SIG-M5 treated with dmso at 0.1 percent for 504 hours (cell line): ENCODE measurements at regions not wholly inside any gene's neighbourhood (a gene's known extent, or its start where the extent isn't known, plus 50 kb on each side); places are given as distances from the start of the nearest gene placed in this dataset.
"Not testable (repeated sequence)": the region's sequence is repeated elsewhere in the genome, so short reads cannot be mapped to it uniquely, and the experiment has no call there.

Source experiments
- DNase-seq: peaks from one replicate; lab custom pipeline; 2025; ENCODE audit not compliant: unreplicated experiment; lab: John Stamatoyannopoulos, UW

DNA sequence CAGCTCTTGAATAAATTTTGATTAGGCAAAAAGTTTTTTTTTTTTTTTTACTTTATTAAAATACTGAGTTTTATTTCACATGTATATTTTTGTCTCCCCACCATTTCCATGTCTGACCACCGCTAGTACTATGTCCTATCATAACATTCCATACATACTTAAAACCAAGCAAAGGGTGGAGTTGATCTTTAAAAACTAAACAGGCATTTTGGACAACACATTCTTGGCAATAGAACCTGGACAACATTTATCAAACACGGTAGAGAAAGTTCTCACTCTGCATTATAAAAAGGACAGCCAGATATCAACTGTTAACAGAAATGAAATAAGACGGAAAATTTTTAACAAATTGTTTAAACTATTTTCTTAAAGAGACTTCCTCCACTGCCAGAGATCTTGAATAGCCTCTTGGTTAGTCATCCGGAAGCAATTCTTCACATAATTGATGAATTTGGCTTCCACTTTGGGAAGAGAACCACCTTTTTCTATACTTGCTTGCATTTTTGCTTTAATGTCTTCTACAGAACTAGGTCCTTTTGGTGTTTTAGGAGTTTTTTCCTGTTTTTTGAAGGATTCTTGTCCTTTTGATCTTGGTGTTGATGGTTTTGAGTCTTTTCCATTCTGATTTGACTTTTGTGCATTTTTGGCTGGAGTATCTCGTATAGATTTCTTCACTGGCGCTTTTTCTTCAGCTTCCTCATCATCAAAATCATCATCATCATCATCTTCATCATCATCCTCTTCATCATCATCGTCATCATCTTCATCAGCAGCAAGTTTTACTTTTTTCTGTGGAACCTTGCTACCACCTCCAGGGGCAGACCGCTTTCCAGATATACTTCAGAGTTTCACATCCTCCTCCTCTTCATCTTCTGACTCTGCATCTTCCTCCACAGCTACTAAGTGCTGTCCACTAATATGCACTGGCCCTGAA lies 58.7 kb downstream of the POU5F2 start:
- DNase-seq: not testable (repeated sequence)

DNA sequence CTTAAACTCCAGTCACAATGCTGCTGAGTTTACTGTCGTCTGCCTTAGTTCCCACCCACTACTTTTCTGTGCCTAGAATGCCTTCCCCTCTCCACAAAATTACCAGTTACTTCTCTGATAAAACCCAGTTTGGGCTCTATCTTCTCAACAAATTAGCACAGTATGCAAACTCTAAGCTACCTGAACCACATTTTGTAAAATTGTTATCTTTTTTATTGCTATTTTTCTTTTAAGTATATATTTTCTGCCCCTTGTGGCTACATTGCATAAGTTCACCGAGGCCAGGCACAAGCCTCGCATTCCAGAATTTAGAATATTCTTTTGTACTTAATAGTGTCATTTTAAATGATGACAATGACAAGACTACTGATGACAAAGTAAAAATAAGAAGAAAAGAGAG lies 60.0 kb downstream of the POU5F2 start:
- peak; percentile 2 for DNase-seq

DNA sequence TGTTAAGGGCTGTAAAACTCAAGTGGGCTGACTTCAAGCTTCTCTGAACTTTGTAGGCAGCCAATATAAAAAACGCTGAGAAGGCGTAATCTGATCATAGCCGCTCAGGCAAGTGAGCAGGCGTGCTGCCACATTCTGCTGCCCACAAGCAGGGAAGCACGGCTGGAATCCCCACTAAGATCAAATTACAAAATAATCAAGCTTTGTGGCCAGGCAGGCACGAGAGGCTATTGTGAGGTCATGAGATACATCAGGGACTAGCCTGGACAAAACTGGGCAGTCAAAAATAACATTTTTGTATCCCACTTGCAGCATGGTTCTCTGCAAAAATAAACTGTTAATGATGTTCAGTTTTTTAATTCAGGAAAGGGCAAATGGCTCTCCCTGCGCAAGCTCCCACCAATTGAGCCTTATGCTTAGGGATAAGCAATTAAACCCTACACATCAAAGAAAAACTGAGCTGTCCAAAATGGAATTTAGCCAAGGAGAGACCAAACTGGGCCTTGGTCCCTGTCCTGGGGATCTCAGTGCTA lies 64.0 kb downstream of the POU5F2 start:
- DNase-seq: no peak

DNA sequence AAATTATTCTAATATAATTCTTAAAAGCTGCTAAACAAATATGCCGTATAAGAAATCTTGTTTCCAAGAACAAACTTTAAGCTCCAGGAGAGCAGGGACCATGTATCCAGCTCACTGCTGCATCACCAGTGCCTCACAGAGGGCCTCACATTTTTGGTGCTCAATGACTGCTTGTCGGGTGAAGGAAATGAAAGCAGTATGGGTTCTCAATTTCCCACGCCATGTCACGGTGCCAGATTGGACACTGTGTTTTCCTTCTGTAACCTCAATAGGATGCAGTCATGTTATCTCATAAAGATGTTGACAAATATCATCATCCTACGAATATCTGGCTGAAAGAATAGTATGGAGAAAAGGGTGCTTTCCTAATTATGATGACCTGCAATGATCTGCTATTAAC lies 64.7 kb downstream of the POU5F2 start:
- no peak for DNase-seq

DNA sequence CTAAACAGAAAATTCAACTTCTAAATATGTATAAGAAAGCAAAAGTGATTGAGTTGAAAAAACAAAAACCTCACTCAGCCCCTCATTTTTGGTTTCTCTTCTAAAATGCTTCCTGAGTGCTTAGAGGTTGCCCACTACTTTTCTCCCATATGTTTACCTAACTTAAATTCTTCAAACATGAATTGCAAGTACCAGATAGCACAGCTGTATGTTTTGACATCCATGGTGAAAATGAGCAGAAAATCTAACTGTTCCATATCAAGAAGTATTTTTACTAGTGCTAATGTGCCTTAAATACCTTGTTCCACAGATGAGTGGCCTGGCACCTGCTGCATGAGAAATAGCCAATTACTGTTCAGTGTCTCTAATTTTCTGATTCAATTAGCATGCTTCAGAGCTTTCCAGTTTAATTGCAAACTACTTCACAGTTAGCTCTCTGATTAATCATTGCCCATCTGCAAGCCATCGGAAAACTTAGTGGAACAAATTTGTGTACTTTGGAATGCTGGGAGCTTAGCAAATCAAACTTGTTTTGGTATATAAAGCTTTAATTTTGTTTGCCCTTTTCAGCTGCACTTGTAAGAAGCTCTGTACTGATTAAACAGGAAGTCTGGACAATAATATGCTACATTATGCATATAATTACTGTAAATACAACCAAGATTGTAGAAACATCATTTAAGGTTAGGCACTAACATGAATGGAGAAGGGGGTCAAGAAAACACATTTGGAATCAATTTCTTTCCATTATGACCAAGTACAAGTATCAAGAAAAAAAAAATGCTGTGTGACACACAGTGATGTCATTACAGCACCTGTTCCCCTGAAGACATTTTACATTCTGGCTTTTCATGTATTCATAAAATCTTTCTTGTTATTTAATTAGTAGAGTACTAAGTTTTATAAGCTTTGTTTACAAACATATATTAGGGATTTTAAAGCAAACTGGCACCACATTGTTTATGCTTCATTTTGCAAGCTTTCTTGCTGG lies 65.6 kb downstream of the POU5F2 start:
- DNase-seq: no peak

DNA sequence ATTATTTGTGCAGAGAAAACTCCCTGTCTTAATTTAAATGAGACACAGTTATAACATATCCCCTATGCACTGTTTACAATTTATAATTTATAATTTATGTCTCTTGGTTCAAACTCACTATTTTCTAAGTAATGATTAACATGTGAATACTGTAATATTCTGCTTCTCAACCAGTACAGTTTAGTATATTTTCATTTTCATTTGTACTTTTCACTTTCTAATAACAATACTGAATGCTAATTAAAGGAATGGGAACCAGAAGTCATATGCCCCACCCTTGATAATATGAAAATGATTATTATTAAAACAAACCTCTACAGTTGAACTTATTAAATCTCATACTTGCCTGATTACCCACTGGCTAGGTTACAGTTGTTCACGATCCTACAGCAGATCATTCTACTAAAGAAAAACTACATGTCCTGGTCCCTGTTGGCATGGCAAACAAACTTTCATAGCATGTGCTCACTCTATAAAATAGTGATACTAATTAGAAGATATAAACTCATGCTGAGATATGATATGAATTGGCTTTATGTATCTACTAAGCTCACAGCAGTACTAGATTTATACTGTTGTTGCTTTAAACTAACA lies 66.4 kb downstream of the POU5F2 start:
- DNase-seq: no peak

DNA sequence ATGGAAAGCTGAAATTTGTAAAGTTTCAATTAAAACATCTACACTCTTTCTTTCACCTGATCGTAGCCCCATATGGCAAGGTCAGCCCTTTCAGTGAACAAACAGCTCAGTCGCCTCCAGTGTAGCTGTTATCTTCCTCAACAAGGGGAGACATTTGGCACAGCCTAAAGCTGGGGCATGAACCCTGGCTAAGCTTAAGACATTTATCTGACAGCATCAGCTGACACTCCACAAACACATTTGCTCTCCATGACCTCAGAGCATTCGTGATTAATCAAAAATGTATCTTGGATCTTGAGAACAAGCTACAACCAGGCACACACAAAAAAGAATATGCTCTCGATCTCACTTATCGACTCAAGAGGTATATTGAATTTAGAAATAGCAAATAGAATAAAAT lies 67.3 kb downstream of the POU5F2 start:
- no peak for DNase-seq

DNA sequence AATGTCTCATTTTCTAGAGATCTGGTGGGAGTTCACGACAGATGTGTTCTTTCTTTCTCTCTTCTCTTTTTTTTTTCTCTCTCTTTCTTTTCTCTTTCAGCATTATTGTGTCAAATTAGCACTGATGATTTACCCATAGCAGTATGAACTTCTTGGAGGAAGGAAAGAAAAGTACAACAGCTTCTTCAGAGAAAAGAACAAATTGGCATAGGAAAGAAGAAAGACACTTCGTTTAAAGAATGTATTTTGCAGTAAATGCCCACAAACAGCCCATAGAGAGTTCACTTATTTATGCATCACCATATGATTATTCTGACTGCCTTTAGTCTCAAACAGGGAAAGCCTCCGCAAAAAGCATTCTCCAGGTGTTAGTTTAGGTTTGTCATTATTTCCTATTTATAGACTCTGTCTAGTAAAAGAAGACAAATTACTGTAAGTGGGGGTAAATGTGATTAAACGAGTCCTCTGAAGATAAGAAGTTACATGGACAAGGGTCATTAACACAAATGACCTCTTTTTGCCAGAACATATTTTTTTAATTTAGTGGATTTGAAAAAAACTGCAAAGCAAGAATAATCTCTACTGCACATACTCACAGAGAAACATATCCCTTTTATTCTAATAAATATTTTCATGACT lies 68.0 kb downstream of the POU5F2 start:
- no peak for DNase-seq

DNA sequence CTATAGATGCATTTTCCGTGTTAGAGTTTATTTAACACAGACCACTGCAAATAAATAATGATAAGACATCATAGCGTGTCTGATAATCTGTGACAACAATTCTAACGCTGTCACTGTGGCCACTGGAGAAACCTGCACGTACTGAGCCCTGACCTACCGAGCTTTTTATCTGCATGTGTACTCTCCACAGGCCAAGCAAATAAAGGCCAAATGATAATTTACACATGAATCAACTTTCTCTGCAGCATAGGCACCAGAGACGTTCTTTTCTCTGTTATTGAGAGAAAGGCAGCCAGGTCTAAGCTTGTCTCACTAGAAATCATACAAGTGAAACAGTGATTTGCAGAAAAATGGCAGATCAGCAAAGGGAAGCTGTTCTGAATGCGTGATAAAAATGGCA lies 75.8 kb downstream of the POU5F2 start:
- no peak for DNase-seq

DNA sequence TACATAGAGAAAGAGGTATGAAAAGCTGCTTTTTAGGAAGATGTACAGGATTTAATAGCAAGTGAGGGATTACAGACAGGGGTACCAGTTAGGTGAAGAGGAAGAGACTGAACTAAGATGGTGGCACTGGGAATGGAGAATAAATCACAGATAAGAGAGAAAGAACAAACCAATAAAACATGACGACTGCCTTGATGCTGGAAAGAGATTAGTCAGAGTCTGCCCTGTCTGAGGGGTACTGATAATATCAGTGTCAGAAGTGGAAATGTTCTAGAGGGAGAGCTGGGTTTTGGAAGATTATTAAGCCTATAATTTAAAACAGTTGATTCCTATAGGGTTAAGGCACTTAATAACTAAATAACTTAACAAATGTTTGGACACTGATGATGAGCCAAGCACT lies 77.7 kb downstream of the NR2F1 start:
- DNase-seq: no peak

DNA sequence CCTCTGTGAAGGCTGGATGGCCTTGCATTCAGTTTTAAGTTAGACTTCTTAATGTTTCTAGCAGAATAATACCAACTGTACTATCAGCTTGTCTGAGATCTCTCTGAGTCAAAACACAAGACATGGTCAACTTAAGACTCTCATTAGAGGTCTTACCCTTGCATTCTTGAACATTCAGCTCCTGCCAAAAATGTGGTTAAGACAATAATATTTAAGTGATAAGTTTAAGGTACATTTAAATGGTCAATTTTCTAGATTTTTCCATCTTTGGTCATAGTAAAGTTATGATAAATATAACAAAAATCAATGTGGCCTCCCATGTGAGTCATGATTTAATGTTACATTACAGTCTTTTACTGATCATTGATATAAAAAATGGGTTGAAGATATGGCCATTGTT lies 75.0 kb downstream of the NR2F1 start:
- DNase-seq: no peak

DNA sequence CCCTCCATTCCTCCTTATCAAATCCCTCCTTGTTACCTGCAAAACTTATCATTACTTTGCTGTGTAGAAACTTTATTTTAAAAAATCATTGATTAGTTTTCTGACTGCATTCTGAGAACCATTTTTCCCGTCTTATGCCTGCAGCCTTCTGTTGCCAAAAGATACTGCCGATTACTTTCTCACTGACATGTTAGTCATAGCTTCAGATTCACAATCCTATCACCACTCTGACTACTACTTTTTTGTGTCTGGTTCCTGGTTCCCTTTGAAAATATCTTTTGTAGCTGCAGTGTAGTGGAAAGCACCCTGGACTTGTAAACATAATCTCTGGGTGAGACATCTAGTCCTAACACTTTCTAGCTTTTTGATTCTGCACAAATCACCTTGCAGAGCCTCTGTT lies 71.7 kb downstream of the NR2F1 start:
- DNase-seq: no peak

DNA sequence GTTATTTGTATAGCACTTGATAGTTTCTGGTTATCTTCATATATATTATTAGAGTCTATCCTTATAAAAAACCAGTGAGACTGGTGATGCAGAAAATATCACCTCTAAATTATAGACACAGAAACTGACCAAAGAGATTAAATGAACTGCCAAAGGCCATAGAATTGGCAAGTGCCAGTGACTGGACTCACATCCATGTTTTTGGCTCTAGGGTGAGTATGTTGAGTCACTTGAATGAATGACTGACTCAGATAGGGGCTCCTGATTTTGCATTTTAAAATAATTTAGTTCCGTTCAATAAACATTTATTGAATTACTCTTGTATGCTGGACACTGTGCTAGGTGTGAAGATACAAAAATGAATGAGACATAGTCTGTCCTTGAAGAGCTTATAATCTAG lies 70.7 kb downstream of the NR2F1 start:
- no peak for DNase-seq

DNA sequence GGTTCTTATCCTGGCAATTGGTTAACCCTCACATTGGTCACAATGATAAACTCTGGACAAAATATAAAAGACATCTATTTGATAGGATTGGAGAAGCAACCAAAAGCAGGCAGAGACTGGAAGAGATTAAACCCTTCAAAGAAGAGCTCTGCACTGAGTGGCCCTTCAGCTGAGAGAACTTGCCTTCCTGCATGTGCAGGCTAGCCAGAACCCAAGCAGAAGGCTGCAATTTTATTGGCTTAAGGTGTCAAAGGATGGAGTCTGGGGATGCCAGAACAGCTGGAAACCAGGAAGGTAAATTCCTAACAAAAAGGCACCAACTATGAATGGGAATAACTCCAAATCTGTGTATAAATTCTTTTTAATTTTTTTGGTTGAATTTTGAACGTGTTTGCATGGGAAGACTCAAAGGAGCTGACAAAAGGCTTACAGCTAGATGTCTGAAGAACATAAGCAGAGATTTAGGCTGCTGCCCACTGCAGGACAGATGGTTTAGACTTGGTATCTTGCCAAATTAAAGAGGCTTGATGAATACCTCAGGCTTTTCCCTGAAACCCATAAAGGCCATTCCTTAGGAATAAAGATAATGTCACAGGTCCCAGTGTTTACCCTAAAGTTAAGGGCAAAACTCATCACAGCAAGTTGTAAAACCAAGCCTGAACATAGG lies 66.3 kb downstream of the NR2F1 start:
- no peak for DNase-seq

DNA sequence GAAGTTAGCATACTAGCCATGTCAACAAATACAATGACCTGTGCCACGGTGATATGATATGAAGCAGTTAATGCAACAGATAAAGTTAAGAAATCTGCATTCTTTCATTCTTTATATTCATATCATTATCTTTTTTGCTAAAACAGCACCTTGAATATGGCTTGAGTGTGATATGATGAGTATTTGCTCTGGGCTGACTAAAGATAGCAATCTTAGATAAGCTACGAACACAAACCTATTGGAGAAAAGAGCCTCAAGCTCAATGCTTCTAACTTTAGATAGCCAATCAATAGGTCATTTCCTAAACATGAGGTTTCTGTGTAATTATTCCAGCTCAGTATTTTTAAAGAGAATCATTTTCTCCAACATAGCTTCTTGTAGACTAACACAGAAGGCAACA lies 61.7 kb downstream of the NR2F1 start:
- DNase-seq: no peak
